ENCODE measurements at regions not wholly inside any gene's neighbourhood (a gene's known extent, or its start where the extent isn't known, plus 50 kb on each side); places are given as distances from the start of the nearest gene placed in this dataset.

DNA sequence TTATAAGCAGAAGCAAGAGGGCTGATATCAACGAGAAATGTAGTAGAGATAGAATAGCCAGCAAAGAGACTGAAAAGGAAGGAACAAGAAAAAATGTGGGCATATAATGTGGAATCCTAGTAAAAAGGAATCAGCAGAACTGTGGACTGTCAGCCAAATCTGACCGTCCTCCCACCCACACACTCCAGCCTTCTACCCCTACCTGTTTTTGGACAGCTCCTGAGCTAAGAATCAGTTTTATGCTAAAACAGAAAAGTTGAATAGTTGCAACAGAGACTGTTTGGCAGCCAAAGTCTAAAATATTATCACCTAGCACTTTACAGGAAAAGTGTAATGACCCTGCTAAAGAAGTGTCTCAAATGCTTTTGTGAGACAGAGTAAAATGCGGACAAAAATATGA is 533.3 kb upstream of the CXADR start:
- no peak for DNase-seq

DNA sequence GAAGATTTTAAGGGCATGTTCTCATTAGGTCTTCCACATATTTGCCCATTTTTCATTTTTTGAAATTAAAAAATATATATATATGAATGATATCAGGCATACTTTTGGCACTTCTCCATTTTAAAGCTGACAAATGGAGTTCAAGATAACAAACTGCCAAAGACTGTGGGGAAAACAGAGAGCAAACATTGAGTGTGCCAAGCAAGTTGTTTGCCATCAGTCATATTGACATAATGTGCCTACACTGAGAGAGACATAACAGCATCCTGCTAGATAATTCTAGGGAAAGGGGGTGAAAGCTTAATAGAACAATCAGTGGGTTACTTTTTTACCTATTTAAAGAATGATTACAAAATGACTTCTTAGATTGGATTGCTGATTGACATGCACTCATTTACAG is 529.4 kb upstream of the CXADR start:
- DNase-seq: no peak

- DNase-seq: no peak
Measured at GRCh38 chr21:16992448-16992847, 520.4 kb upstream of the CXADR start.

- DNase-seq: no peak
Measured at GRCh38 chr21:16993416-16994038, 519.3 kb upstream of the CXADR start.

DNA sequence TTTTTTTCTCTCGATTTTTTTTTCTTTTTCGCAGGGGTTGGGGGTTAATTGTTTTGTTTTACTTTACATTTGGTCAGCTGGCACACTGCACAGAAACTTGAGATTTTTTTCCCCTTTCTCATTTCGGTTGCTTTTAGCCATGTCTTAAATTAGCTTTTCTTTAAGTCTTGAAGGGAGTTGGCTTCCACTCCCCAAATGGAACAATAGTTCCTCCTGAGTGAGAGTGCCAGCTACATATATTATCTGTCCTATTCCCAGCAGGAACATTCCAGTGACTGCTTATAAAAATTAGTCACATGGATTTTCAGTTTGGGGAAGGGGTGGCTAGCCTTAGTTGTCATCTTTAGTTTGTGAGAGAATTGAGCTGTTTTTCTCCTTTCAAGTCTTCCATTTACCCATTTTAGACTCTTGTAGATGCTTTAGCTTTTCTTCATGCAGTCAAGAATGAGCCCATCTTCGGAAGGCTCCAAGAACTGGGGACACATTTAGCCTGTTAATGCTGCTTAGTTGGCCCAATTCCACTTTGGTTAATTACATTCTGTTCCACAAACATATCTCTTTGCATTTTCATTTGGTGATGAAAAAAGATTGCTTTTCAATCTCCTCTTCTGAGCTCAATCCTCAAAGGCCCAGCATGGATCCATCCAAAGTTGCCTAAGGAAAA is 510.1 kb upstream of the CXADR start:
- no peak for DNase-seq

DNA sequence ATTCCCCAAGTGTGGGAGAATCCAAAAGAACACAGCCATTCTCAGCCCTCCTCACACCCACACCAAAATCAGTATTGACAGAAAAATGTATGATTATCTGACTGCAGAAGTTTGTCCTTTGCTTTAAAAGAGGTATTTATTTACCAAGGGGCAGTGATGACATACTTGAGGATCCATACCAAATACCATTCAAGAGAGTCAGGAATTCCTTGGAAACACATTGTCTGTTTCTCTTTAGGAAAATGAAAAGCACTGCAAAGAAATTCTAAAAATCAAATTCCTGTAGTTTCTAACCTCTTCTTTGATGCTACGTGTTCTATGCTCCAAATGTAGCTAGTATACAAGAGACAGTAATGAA is 509.6 kb upstream of the CXADR start:
- no peak for DNase-seq

GRCh38 chr21:17003763-17004373 is 509.0 kb upstream of the CXADR start:
- DNase-seq: no peak

- no peak for DNase-seq
Measured at GRCh38 chr21:17032141-17032655, 480.6 kb upstream of the CXADR start.

GRCh38 chr21:17044696-17045095 is 468.1 kb upstream of the CXADR start:
- DNase-seq: no peak

DNA sequence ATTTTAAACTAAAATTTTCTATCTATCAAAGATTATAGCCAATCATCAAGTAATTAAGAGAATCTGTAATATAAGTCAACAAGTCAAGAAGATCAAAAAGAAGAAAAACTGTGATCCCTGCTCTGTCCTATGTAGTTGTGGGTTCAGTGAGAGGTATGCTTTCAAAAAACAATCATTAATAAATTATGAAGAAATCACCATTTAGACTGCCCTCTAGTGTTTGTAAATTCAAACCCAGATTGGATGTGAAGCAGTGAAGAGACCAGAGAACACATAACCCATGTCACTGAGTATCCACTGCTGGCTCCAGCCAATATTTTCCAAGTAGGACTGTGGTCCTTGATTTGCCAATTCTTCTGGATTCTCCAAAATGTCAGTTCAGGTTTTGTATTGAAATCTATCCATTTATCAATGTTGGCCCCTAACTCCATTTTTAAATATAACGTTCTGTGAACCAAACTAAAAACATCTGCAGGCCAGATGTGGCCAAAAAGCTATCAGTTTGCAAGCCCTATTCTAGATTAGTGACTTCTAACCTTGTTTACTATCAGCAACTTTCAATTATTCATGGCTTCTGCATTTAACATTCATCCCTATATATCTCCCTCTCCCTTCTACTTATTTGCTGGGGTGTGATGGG is 467.5 kb upstream of the CXADR start:
- DNase-seq: no peak

- DNase-seq: no peak
Measured at GRCh38 chr21:17048974-17049373, 463.9 kb upstream of the CXADR start.

GRCh38 chr21:17050156-17050555 is 462.7 kb upstream of the CXADR start:
- DNase-seq: no peak

GRCh38 chr21:17050646-17051045 is 462.2 kb upstream of the CXADR start:
- no peak for DNase-seq

GRCh38 chr21:17051054-17051453 is 461.8 kb upstream of the CXADR start:
- DNase-seq: no peak

DNA sequence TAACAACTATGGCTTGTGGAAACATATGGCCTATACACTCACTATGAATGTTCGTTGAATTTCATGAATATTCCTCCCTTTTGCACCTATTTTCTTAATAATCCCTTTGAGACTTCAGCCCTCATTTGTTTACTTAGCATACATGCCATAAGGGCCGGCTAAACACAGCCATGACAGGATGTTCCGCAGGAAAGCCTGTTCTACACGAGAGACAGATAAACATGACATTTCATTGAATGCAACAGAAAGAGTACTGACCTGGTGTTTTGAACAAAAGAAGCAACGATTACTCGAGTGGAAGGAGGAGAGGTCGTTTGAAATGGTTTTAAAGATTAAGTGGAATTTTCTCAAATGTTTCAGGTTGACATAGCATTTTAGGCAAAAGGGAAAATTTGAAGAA is 459.5 kb upstream of the CXADR start:
- no peak for DNase-seq

GRCh38 chr21:17059936-17060335 is 452.9 kb upstream of the CXADR start:
- DNase-seq: no peak

GRCh38 chr21:17066006-17066405 is 446.8 kb upstream of the CXADR start:
- DNase-seq: no peak

- DNase-seq: no peak
Measured at GRCh38 chr21:17071093-17071492, 441.8 kb upstream of the CXADR start.

DNA sequence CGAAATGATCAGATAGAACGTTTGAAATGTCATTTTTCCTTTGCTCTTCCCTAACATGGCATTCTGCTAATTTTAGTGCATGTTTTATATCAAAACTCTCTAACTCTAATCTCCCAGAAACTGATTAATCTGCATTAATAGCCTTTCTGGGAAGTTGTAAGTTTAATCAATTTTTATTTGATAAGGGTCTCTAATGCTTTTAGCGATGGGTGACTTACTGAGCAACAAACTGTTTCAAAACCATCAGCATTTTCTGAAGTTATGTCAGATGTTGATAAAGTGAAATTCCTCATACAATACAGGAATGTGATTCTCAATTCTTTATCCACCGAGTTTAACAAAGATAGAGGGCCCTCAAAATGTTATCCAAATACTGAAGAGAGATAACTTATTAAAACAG is 431.6 kb upstream of the CXADR start:
- DNase-seq: no peak

DNA sequence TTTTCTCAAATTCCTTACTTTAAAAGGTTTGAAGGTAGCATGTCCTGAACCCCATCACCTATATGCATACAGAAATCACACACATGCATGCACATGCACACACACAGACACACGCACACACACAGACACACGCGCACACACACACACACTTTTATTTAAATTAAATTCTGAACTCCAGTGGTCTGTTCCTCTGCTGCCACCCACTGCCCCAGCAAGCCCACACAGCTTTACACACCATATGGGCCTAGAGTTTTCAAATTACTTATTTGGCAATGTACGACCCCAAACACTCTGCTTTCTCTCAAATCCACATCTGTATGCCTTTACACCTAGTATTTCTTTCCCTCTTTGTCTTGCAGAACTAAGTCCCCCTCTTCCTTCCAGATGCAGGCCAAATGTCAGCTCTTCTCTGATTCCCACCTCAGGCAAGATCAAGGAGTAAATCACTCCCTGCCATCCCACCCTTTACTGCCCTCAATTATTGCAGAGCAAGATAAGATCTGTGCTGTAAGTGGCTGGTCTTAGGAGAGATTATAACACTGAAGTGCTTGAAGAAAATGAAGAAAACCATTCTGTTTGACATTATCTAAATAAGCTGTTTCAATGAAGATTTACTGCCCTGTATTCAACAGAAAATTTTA is 429.9 kb upstream of the CXADR start:
- no peak for DNase-seq

DNA sequence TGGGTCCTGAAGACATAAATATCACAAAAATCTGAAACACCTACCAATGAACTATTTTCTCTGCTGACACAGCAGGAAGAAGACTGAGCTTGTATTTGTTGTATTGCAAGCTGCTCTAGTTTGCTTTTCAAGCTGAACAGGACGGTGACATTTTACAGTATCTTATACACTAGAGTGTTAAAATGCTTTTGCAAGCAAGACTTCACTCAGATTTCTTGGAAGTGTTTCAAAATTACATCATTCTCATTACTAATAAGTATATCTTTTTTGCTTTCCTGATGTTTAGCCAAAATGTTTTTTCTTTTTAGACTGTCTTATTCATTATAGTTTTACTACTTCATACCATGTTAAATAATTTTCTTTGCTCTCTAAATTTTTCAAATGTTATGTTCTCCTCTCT is 427.1 kb upstream of the CXADR start:
- DNase-seq: no peak

- DNase-seq: no peak
Measured at GRCh38 chr21:17088500-17088899, 424.3 kb upstream of the CXADR start.

DNA sequence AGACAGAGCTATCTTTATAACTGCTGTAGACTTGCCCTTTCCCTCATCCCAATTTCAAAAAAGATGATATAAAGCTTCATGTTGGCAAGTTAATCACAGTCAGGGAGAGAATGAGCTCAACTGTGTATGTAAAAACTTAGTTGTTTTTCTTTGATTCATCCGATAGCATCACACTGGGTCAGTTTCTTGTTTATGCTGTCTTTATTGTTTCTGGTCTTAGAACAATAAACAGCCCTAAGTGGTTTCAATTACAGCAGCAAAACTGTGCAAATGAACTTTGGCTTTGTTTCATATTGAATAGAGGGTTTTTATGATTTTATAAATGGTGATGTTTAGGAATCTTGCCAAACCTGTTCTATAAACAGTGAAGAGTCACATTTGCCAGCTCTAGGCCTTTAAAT is 423.8 kb upstream of the CXADR start:
- DNase-seq: no peak

Data from effector CD4-positive, alpha-beta T cell (primary cell).